NCI-H1092 treated with DMSO at 0.1 percent for 48 hours (cell line): ENCODE measurements at regions not wholly inside any gene's neighbourhood (a gene's known extent, or its start where the extent isn't known, plus 50 kb on each side); places are given as distances from the start of the nearest gene placed in this dataset.

ENCODE experiments used
- DNase-seq: peaks from one replicate; lab custom pipeline; 2025; lab: John Stamatoyannopoulos, UW

DNA sequence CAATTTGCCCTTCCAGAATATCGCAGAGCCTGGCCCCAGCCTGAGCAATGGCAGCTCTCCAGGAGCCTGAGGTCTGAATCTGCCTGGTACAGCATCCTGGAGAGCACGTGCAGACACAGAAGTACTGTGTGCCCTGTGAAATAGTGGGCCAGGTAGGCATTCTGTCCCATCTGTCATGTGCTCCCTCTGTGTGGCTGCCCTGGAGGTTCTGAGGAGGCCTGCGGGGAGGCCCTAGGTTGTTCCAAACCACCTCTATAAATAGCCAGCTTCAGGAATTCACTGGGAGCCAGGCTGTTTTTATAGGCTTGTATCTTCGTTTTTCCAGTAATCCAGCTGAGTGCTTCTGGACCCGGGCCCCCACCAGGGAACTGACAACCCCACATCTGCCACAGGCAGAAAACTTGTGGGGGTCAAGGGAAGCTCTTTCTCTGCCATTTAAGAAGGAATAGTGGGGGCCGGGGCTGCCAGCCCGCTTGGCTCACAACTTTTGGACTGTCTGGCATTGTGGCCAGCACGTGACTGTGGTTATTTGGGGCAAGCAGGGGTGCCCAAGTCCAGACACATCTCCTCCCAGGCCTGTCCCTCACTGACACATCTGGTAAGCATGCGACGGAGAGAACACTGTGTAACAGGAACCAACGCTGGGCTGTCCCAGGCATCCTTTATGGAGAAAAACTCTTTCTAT lies 356.3 kb upstream of the TNRC6C start:
- DNase-seq = no peak

- no peak for DNase-seq
Measured at GRCh38 chr17:77602883-77603640, 355.4 kb upstream of the TNRC6C start.

DNA sequence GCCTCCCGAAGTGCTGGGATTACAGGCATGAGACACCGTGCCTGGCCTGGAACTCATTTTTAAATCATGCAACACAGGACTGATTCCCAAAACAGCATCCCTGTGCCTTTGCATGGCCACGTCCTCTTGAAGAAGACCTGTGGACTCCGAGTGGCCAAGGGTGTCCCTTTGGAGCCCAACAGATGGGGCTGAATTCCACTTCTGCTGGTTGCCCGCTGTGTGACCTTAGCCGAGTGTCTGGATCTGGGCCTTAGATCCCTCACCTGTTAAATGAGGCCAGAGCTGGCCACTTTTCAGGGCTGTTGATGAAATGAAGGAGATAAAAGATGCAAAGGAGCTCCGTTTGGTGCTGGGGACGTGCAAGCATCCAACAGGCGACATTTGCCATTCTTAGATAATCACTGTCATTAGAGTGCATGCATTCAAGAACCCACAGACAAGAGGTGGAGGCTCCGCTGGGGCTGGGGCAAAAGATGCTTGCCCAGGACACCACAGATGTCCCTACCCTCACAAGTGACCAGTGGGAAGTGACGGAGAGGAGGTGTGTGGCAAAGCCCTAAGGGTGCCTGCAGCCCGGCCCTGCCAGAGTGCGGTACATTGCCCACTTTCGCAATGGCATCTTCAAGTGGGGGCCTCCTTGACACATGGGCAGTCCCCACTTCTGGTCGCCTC lies 354.1 kb upstream of the TNRC6C start:
- DNase-seq = no peak

- no peak for DNase-seq
Measured at GRCh38 chr17:77604973-77605313, 353.6 kb upstream of the TNRC6C start.

GRCh38 chr17:77606146-77606864 lies 352.2 kb upstream of the TNRC6C start:
- DNase-seq = no peak

GRCh38 chr17:77606865-77607210 lies 351.7 kb upstream of the TNRC6C start:
- no peak for DNase-seq

DNA sequence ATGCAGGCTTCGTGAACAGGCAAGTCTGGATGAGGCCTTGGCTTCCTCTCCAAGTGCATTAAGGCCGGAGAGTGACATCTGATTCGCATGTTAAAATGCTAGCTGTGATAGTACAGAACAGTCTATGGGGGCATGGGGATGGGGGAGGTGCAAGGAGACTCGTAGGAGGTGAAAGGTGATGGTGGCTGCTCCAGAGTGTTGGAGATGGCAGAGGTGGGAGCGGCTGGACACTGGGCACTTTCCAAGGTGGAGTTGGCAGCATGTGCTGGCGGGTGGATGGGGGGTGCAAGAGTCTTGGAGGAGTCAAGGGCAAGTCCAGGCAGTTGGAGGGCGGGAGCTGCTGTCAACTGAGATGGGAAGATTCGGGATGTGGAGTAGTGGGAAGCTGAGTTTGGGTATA lies 350.9 kb upstream of the TNRC6C start:
- no peak for DNase-seq

- DNase-seq = no peak
Measured at GRCh38 chr17:77608431-77608830, 350.1 kb upstream of the TNRC6C start.

DNA sequence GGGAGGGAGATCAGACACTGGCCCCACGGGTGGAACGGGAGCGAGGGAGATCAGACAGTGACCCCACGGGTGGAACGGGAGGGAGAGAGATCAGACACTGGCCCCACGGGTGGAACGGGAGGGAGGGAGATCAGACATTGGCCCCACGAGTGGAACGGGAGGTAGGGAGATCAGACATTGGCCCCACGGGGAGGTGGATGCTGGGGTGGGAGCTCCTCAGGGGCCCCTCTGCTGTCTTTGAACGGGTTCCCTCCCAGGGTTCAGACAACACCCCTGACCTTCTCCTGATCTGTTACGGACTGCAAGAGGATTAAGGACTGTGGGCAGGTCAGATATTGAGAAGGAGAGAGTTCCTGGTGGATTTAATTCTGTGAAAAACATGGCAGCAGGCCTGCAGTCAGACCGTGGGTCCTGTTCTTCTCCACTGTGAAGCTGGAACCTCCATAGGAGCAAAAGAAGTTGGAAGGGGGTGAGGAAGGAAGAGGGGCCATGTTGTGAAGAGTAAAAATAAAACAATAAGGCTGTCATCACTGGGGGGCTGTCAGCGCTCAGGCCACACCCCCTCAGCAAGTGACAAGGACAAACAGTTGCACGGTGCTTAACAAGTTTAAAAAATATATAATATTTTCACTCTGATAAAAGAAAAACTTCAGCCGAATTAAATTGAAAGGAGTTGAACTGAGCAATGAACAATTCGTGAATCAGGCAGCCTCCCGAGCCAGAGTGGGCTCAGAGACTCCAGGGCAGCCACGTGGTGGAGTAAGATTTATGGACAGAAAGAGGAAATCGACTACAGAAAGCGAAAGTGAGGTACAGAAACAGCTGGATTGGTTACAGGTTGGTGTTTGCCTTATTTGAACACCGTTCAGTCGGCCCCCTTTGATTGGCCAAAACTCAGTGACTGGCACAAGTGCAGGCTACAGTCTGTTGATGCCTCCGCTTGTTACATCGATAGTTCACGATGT lies 348.7 kb upstream of the TNRC6C start:
- no peak for DNase-seq

DNA sequence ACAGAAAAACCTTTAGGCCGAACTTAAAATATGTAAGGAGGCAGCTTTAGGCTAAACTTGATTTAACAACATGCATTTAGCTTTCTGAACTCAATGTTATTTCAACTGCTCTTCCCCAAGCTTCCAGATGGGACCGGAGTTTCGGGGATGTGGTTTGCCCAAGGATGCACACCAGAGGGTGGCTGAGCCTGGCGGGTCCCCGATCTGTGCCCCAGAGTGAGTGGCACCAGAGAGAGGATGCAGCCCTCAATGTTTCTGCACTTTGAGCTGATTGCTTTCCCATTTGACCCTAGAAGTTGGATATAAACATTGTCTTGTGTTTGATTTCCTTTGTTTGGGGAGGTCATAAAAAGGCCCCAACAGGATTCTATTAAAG lies 348.0 kb upstream of the TNRC6C start:
- no peak for DNase-seq

DNA sequence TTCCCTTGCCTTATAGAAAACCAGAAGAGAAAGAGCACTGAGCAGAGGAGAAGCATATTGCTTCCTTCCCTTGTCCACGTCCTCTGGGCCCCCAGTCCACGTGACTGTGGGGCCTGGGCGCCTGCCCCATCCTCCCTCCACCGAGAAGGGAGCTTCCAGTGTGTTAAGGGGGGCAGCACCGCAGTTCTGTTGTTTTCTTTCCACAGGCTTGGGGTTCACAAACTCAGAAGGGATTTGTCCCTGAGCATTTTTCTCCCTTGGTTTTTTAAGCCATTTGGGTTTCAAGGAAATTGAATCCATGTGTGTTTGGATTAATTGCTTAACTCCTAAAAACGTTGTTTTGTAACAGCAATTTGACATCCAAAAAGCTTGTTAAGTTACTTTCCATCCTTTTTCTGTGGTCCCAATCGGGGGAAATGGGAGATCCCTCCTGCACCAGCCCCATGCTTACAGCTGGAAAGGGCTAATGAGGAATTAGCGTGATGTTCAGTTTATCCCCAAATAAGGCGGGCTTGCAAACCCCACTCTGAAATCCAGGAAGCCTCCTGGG lies 347.5 kb upstream of the TNRC6C start:
- DNase-seq = no peak

DNA sequence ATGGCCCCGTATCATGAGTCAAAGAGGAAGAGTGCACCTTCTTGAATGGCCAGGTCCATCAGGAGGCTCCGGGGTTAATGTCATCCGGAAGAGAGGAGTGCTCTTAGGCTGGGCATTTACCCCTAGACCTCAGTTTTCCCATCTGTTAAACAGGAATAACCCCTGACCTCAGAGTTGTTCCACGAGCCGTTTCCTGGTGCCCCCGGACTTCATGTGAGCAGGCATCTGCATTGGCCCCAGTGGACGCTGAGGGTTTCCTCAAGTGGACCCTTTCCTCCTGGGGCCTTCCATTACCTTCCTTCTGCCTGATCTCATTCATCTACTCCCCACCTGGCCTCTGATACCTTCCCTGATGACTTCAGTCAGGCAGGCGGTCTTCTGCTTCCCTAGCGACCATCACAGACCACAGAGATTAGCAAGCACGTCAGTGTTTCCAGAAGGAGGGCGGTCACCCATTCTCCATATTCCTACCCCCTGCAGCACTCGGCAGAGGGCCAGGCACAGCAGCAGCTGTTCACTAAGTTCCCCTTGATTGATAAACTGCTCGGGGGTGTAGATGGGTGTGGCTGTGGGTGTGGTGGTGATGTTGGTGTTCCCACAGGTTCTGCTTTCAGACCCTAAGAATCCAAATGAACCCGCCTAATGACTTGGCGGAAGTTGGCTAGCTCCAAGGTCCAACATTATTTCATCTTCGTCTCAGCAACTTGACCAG lies 346.6 kb upstream of the TNRC6C start:
- DNase-seq = no peak

- no peak for DNase-seq
Measured at GRCh38 chr17:77613218-77613617, 345.3 kb upstream of the TNRC6C start.

DNA sequence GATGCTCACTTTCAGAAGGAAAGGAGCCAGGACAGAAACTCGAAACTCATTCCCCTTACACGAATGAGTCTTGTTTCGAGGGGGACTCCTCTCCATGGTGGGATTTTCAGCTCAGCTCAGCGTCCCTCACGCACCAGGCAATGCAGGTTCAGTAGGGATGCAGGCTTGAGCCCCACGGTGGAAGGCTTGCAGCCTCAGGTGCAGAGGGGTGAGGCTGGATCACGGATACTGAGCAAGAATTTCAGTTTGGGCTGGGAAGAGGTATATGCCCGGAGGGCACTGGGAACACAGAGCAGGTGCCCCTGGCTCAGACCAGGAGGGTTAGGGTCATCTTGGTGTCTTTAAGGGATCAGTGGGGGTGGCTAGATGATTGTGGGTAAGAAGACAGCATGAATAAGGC lies 344.9 kb upstream of the TNRC6C start:
- DNase-seq = no peak

- DNase-seq = no peak
Measured at GRCh38 chr17:77615703-77616253, 342.7 kb upstream of the TNRC6C start.

DNA sequence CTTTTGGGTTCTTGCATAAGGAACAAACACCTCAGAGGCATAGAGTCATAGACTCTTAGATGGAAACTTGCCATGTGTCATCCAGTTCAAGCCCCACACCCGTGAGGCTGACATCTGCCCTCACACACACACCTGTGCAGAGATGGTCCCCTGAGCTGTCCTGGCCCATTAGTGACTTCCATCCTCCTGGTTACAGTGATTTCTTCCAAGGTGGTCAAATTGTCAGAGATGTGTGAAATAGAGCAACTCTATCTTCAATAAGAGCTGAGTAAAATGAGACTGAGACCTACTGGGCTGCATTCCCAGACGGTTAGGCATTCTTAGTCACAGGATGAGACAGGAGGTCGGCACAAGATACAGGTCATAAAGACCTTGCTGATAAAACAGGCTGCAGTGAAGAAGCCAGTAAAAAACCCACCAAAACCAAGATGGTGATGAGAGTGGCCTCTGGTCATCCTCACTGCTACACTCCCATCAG lies 342.2 kb upstream of the TNRC6C start:
- no peak for DNase-seq

GRCh38 chr17:77617516-77617915 lies 341.0 kb upstream of the TNRC6C start:
- no peak for DNase-seq

DNA sequence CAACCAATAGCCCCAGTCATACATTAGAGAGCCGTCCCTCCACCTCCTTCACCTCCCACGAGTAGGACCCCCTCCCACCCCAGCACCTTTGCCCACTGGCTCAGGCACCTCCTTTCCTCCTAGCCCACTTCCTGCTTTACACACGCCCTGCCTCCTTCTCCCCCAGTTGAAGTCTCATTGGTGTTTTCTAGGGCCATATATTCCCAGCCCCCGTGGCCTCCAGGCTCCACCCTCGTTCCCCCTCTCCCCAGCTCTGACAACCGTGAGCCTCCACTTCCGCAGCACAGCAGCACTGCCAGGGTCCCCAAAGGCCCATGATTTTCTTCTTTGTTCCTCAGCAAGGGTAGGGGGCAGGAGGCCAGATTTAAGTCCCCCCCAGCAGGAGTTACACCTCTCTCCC lies 340.3 kb upstream of the TNRC6C start:
- no peak for DNase-seq

DNA sequence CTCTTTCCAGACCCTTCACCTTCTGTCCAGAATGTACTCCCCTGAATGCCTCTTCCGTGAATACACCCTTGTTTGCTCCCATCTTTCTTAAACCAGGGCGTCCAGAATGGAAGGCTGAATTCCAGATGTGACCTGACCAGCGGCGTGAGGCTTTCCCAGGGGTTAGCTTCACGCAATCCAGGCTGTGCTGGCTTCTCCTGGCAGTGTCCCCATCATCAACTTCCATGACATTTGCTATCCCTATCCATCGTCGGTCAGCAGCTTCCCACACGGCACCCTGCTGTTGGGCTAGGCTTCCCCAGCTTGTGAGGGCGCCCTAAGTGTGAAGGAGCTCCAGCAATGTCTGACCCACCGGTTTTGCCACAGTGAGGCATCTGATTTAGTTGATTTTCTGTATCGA lies 339.8 kb upstream of the TNRC6C start:
- no peak for DNase-seq

DNA sequence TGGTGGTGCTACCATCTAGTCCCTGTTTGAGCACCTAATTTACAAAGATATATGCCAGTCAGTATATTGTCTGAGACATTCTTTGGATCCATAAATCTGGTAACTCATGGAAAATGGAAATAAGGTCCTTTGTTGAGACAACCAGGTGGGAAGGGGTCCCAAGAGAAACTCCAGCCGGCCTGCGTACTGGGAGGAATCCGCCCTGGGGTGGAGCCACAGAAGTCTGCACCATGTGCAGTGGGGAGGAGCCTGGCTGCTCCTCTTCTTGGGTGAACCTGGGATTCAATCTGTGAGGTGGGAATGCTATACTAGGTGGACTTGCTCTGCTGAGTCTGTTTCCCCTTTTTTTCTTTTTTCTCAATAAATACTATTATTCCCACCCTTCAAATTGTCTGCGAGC lies 339.2 kb upstream of the TNRC6C start:
- DNase-seq = no peak
